ENCODE measurements at regions not wholly inside any gene's neighbourhood (a gene's known extent, or its start where the extent isn't known, plus 50 kb on each side); places are given as distances from the start of the nearest gene placed in this dataset.

DNA sequence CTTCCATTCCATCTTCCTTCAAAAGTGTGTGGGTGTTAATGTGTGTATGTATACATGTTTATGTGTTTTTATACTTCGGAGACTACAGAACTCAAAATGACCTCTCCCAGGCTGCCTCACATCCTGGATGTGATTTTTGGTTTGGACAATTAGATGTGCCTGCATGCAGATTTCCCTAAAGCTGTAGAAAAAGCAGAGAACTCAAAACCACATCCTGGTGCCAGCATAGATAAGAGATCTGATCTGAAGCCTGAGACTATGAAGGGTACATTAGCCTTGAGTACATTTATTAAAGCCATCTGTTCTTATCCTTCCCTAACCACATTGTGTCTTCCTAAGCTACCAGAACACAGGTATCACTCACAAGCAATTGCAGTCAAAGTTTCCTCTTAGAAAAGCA, 319.4 kb upstream of the RASGRP1 start:
- in situ Hi-C loops (cut with MboI; ENCODE audit: low sequenced_read_pairs in 4 of 4), result no loop called here

DNA sequence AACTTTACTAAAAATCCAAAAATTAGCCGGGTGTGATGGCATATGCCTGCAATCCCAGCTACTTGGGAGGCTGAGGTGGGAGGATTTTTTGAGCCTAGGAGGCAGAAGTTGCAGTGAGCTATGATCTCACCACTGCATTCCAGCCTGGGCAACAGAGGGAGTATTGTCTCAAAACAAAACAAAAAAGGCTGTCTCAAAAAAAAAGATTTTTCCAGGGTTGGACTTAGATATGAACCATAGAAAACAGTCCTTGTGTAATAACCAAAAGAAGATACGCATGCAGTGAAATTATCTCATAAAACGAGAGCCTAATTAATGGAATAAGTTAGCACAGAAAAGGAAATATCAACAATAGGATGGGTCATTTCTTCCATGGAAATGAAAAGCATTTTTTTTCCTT, 320.4 kb upstream of the RASGRP1 start:
- Histone ChIP-seq H3K27ac (no peak overlapping the region), H3K4me3 (no peak overlapping the region), H3K4me1 (no peaks in the 10 kb centered on the region), H3K36me3 (no peaks in the 10 kb centered on the region), H3K9me3 (no peaks in the 10 kb centered on the region), H3K27me3 (no peaks in the 10 kb centered on the region)
- no peak for DNase-seq
- TF ChIP-seq POLR2A (IDR thresholded peaks at IDR 0.05), result no peak
- TF ChIP-seq, protein P1, sequence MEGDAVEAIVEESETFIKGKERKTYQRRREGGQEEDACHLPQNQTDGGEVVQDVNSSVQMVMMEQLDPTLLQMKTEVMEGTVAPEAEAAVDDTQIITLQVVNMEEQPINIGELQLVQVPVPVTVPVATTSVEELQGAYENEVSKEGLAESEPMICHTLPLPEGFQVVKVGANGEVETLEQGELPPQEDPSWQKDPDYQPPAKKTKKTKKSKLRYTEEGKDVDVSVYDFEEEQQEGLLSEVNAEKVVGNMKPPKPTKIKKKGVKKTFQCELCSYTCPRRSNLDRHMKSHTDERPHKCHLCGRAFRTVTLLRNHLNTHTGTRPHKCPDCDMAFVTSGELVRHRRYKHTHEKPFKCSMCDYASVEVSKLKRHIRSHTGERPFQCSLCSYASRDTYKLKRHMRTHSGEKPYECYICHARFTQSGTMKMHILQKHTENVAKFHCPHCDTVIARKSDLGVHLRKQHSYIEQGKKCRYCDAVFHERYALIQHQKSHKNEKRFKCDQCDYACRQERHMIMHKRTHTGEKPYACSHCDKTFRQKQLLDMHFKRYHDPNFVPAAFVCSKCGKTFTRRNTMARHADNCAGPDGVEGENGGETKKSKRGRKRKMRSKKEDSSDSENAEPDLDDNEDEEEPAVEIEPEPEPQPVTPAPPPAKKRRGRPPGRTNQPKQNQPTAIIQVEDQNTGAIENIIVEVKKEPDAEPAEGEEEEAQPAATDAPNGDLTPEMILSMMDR (IDR thresholded peaks at IDR 0.05 in 4 of 5, conservative IDR thresholded peaks at IDR 0.05 in 1 of 5), result no peak
- in situ Hi-C loops (cut with MboI; ENCODE audit: low sequenced_read_pairs in 4 of 4), result no loop called here
- ATAC-seq, result no peak
- intact Hi-C loops (cut with DNase I; ENCODE audit: low total_unique reads), result no loop called here

More for the DNA sequence above, 319.4 kb upstream of the RASGRP1 start:
- Histone ChIP-seq H3K4me3 (no peak overlapping the region), H3K9me3 (no peaks in the 10 kb centered on the region), H3K27ac (no peak overlapping the region), H3K27me3 (no peaks in the 10 kb centered on the region), H3K4me1 (no peaks in the 10 kb centered on the region), H3K36me3 (no peaks in the 10 kb centered on the region)
- DNase-seq (no peak), ATAC-seq (no peak)
- intact Hi-C loops (cut with DNase I; ENCODE audit: low total_unique reads), result no loop called here
- TF ChIP-seq, protein P1 (IDR thresholded peaks at IDR 0.05 in 4 of 5, conservative IDR thresholded peaks at IDR 0.05 in 1 of 5), result no peak
- TF ChIP-seq POLR2A (IDR thresholded peaks at IDR 0.05), result no peak

DNA sequence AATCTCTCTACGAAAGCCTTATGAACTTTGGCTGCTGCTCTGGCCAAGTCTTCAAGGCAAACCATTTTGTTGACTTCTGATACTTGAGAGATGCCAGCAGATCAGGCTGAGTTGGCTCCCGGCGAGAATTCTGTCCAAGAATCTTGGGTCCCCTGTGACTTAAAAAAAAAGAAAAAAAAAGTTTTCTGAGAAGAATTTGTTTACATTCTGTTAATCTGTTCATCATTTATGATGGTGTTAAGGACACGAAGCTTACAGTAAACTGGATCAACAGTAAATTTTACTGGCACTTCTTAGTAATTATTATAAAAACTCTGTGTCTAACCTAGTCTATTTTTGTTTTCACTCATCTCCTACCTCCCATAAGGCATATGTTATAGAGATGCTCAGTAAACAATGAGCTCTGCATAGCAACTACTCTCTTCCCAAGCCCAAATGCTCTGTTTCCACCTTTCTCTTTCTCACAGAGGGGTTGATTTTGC, 320.9 kb upstream of the RASGRP1 start:
- Histone ChIP-seq H3K27ac (no peak overlapping the region), H3K36me3 (no peaks in the 10 kb centered on the region), H3K4me3 (no peak overlapping the region), H3K4me1 (no peaks in the 10 kb centered on the region), H3K9me3 (no peaks in the 10 kb centered on the region), H3K27me3 (no peaks in the 10 kb centered on the region)
- in situ Hi-C loops (cut with MboI; ENCODE audit: low sequenced_read_pairs in 4 of 4), result no loop called here
- TF ChIP-seq POLR2A (IDR thresholded peaks at IDR 0.05), result no peak
- intact Hi-C loops (cut with DNase I; ENCODE audit: low total_unique reads), result no loop called here
- ATAC-seq, result no peak
- no peak for DNase-seq

DNA sequence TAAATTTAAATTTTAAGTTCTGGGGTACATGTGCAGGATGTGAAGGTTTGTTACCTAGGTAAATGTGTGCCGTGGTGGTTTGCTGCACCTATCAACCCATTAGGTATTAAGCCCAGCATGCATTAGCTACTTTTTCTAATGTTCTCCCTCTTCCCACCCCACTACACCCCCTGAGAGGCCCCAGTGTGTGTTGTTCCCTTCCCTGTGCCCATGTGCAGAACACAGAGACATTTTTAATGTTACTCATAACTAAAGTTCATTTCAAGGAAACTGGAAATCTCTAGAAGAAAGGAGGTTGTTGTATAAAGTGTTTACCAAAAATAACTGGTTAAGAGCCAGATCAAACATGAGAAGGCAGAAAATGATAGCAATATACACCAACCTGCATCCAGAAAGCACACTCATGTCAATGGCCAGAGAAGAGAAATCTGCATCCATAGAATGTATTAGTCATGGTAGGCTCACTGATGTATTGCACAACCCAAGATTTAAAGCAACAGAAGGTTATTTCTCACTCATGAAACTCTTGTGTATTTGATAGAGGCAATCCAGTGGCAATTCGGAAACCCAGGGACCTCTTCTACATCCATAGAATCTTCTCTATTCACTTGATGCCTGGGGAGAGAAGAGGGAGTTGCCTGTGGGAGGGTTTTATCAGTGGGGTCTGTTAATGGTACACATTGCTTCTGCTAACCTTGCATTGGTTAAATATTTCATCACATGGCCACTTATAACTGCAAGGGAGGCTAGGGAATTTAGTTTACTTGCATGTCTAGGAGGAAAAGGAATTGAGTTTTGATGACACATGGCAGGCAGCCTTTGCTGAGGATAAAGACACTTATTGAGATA, 321.9 kb upstream of the RASGRP1 start:
- intact Hi-C loops (cut with DNase I; ENCODE audit: low total_unique reads), result no loop called here
- ATAC-seq, result no peak

DNA sequence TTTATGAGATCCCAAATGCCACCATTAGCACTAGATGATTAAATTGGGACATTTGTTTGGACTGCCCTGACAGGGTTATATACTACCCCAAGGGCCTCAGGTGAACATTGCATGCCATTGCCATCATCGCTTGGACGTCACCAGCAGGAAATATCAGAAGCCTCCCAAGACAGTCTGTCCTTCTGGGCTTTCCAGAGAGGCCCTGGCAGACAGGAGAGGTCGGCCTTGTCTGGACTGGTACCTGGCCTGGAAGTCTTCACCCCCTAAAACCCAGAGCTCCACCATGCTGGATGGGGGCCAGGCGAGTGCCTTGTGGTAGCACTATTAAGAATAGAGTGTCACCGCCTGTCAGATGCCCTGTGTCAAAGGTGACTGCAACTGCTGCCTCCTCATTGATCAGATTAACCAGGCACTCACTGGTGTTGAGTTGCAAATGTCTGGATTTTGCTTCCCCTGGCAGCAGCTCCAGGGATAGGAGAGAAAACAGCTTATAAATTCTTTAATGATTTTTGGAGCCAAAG, 324.1 kb upstream of the RASGRP1 start:
- DNase-seq (no peak), ATAC-seq (no peak)
- TF ChIP-seq, protein P1 (IDR thresholded peaks at IDR 0.05 in 4 of 5, conservative IDR thresholded peaks at IDR 0.05 in 1 of 5), result no peak
- no peak for TF ChIP-seq POLR2A (IDR thresholded peaks at IDR 0.05)
- no peak overlapping the region for H3K4me3 ChIP-seq
- intact Hi-C loops (cut with DNase I; ENCODE audit: low total_unique reads) (no loop called here), in situ Hi-C loops (cut with MboI; ENCODE audit: low sequenced_read_pairs in 4 of 4) (no loop called here)
- no peaks in the 10 kb centered on the region for H3K9me3 ChIP-seq
- no peak overlapping the region for H3K27ac ChIP-seq
- no peaks in the 10 kb centered on the region for H3K4me1 ChIP-seq
- no peaks in the 10 kb centered on the region for H3K36me3 ChIP-seq
- H3K27me3 ChIP-seq, result no peaks in the 10 kb centered on the region

More for the DNA sequence above, 321.9 kb upstream of the RASGRP1 start:
- in situ Hi-C loops (cut with MboI; ENCODE audit: low sequenced_read_pairs in 4 of 4), result no loop called here
- Histone ChIP-seq H3K27me3 (no peaks in the 10 kb centered on the region), H3K9me3 (no peaks in the 10 kb centered on the region), H3K27ac (no peak overlapping the region), H3K4me3 (no peak overlapping the region), H3K4me1 (no peaks in the 10 kb centered on the region), H3K36me3 (no peaks in the 10 kb centered on the region)
- no peak for TF ChIP-seq POLR2A (IDR thresholded peaks at IDR 0.05)
- TF ChIP-seq, protein P1 (IDR thresholded peaks at IDR 0.05 in 4 of 5, conservative IDR thresholded peaks at IDR 0.05 in 1 of 5), result no peak
- no peak for DNase-seq
